ENCODE measurements at regions not wholly inside any gene's neighbourhood (a gene's known extent, or its start where the extent isn't known, plus 50 kb on each side); places are given as distances from the start of the nearest gene placed in this dataset.

- TF ChIP-seq CTCF (conservative IDR thresholded peaks at IDR 0.05) = no peak
- H3K27ac ChIP-seq = no peak overlapping the region
Observed at GRCh38 chr11:70005107-70005818, 72.9 kb upstream of the ANO1 start.

GRCh38 chr11:70007796-70008195 lies 70.3 kb upstream of the ANO1 start:
- H3K27ac ChIP-seq = no peak overlapping the region
- TF ChIP-seq CTCF (conservative IDR thresholded peaks at IDR 0.05) = no peak

GRCh38 chr11:70010774-70011173 lies 67.3 kb upstream of the ANO1 start:
- no peak overlapping the region for H3K27ac ChIP-seq
- TF ChIP-seq CTCF (conservative IDR thresholded peaks at IDR 0.05) = no peak

- TF ChIP-seq CTCF (conservative IDR thresholded peaks at IDR 0.05) = no peak
- H3K27ac ChIP-seq = no peak overlapping the region
Observed at GRCh38 chr11:70012134-70012733, 65.9 kb upstream of the ANO1 start.

GRCh38 chr11:70014291-70014690 lies 63.8 kb upstream of the ANO1 start:
- H3K27ac ChIP-seq = no peak overlapping the region
- no peak for TF ChIP-seq CTCF (conservative IDR thresholded peaks at IDR 0.05)

- TF ChIP-seq CTCF (conservative IDR thresholded peaks at IDR 0.05) = no peak
- H3K27ac ChIP-seq = no peak overlapping the region
Observed at GRCh38 chr11:70016666-70017367, 61.3 kb upstream of the ANO1 start.

GRCh38 chr11:70018816-70019215 lies 59.3 kb upstream of the ANO1 start:
- TF ChIP-seq CTCF (conservative IDR thresholded peaks at IDR 0.05) = no peak
- no peak overlapping the region for H3K27ac ChIP-seq

Measured in VCaP (cell line).